Adrenal gland (tissue), 9 donors: ENCODE measurements at regions not wholly inside any gene's neighbourhood (a gene's known extent, or its start where the extent isn't known, plus 50 kb on each side); places are given as distances from the start of the nearest gene placed in this dataset.

ENCODE experiments used
- DNase-seq, 7 donors: peaks; one replicate each; pipeline ENCODE4 v3.0.0-alpha.2; 2019 to 2020
- H3K27ac ChIP-seq, 5 donors: fragments of 200-600 bp; sonication (generic) in 4 of 5; 1 replicate in 3 of 5; 2 replicates in 2 of 5; pipeline versions ENCODE4 v1.5.1 to v1.8.0; 2016 to 2020; ENCODE audit warnings: mild to moderate bottlenecking in 1 of 5
- H3K27me3 ChIP-seq: fragments of 200-600 bp; 2 replicates; pipeline ENCODE4 v1.8.0; 2021
- H3K36me3 ChIP-seq, 2 donors: fragments of 200-600 bp; replicated peaks in 1 of 2; 1 replicate in 1 of 2; 2 replicates in 1 of 2; pipeline versions ENCODE4 v1.5.1 to v1.8.0; 2018 to 2022
- H3K4me1 ChIP-seq, 2 donors: fragments of 200-600 bp; replicated peaks in 1 of 2; 1 replicate in 1 of 2; 2 replicates in 1 of 2; pipeline versions ENCODE4 v1.5.1 to v1.8.0; 2018 to 2021
- H3K4me3 ChIP-seq, 4 donors: fragments of 200-600 bp; sonication (generic) in 3 of 4; one replicate each; pipeline ENCODE4 v1.5.1; 2016 to 2018
- H3K9me3 ChIP-seq, 3 donors: fragments of 200-600 bp; sonication (generic) in 1 of 3; replicated peaks in 1 of 3; 1 replicate in 2 of 3; 2 replicates in 1 of 3; pipeline versions ENCODE4 v1.5.1 to v1.8.0; 2016 to 2021
- CTCF ChIP-seq, 6 experiments: fragments of 450-650 bp in 4 of 6; fragments of 200-600 bp in 2 of 6; sonication (generic) in 1 of 6; IDR thresholded peaks; 1 replicate in 5 of 6; 2 replicates in 1 of 6; pipeline versions ENCODE4 v1.5.1 to v1.8.0; 2016 to 2021; ENCODE audit warnings: antibody characterized with exemption in 6 of 6, mild to moderate bottlenecking in 2 of 6, moderate library complexity in 1 of 6
- POLR2A ChIP-seq, 2 donors: fragments of 450-650 bp; IDR thresholded peaks; one replicate each; pipeline ENCODE4 v1.6.1; 2017; ENCODE audit warnings: antibody characterized with exemption in 2 of 2, mild to moderate bottlenecking in 2 of 2, moderate library complexity in 1 of 2
- WGBS, 4 donors: extraction: QIAGEN DNeasy Blood & Tissue Kit in 2 of 4; methylation state at CpG; one replicate each; pipeline versions ENCODE4 v1.1.5 to v1.1.7; 2013 to 2017; 5-methylcytosine and 5-hydroxymethylcytosine counted together
- intact Hi-C, 2 donors: fragments of 100-400 bp; cut with DNase I; formaldehyde crosslinking; loops; one replicate each; pipeline versions ENCODE4 v1.14.1 to v1.15.0; 2022 to 2023
- donor health status: healthy with polysubstance abuse.
- donor health status: Bipolar disorder and iron deficiency.
- donor health status: DM: yes; HTN: yes; CAD: no.
- donor health status: DM: no; HTN: no; CAD: no.
- donor health status: DM: no; HTN: no; CAD: no.

- TF ChIP-seq CTCF (IDR thresholded peaks at IDR 0.05), result no peak
- TF ChIP-seq POLR2A (IDR thresholded peaks at IDR 0.05), result no peak
- no peaks in the 10 kb centered on the region for H3K27me3 ChIP-seq
- no peaks in the 10 kb centered on the region for H3K9me3 ChIP-seq
- intact Hi-C loops, result no loop called here
- H3K27ac ChIP-seq, result no peak overlapping the region
- peaks cover 0 to 2% of the 10 kb centered on the region in 2 donors for H3K4me1 ChIP-seq
- DNase-seq, result no peak
- H3K36me3 ChIP-seq, result no peaks in the 10 kb centered on the region
- no peak overlapping the region for H3K4me3 ChIP-seq
- WGBS, 4 donors, result 92 to 99% (median 94%) methylated on average over 4 of the region's 4 CpGs
Observed at GRCh38 chr7:131143869-131144268, 183.8 kb upstream of the MKLN1 start.

- Histone ChIP-seq H3K4me1 (peaks cover 0 to 10% of the 10 kb centered on the region in 2 donors), H3K9me3 (no peaks in the 10 kb centered on the region), H3K27ac (no peak overlapping the region), H3K36me3 (no peaks in the 10 kb centered on the region), H3K27me3 (no peaks in the 10 kb centered on the region), H3K4me3 (no peak overlapping the region)
- intact Hi-C loops, result no loop called here
- TF ChIP-seq CTCF (IDR thresholded peaks at IDR 0.05) (no peak), POLR2A (IDR thresholded peaks at IDR 0.05) (no peak)
- 80 to 88% (median 87%) methylated on average over 8 of the region's 8 CpGs for WGBS, 4 donors
- DNase-seq, result no peak
Observed at GRCh38 chr7:131145026-131145425, 182.7 kb upstream of the MKLN1 start.

GRCh38 chr7:131145770-131146169, 181.9 kb upstream of the MKLN1 start:
- no peak for DNase-seq
- 62 to 64% (median 63%) methylated on average over 3 of the region's 3 CpGs for WGBS, 4 donors
- Histone ChIP-seq H3K27ac (no peak overlapping the region), H3K36me3 (no peaks in the 10 kb centered on the region), H3K9me3 (no peaks in the 10 kb centered on the region), H3K4me1 (peaks cover 0 to 18% of the 10 kb centered on the region in 2 donors), H3K4me3 (no peak overlapping the region), H3K27me3 (no peaks in the 10 kb centered on the region)
- TF ChIP-seq POLR2A (IDR thresholded peaks at IDR 0.05) (no peak), CTCF (IDR thresholded peaks at IDR 0.05) (no peak)
- intact Hi-C loops, result no loop called here

- Histone ChIP-seq H3K27me3 (no peaks in the 10 kb centered on the region), H3K4me1 (peaks cover 0 to 27% of the 10 kb centered on the region in 2 donors), H3K4me3 (no peak overlapping the region), H3K36me3 (no peaks in the 10 kb centered on the region), H3K27ac (no peak overlapping the region), H3K9me3 (no peaks in the 10 kb centered on the region)
- no peak for DNase-seq
- intact Hi-C loops, result no loop called here
- no peak for TF ChIP-seq CTCF (IDR thresholded peaks at IDR 0.05)
Observed at GRCh38 chr7:131147604-131148003, 180.1 kb upstream of the MKLN1 start.
